ENCODE measurements at regions not wholly inside any gene's neighbourhood (a gene's known extent, or its start where the extent isn't known, plus 50 kb on each side); places are given as distances from the start of the nearest gene placed in this dataset.
"Not testable (repeated sequence)": the region's sequence is repeated elsewhere in the genome, so short reads cannot be mapped to it uniquely, and the experiment has no call there.

- intact Hi-C loops (cut with DNase I): no loop called here
- no peak for DNase-seq (ENCODE audit: missing footprints)
Observed at GRCh38 chr6:63514488-63515173, 57.6 kb upstream of the LOC128125822 start.

DNA sequence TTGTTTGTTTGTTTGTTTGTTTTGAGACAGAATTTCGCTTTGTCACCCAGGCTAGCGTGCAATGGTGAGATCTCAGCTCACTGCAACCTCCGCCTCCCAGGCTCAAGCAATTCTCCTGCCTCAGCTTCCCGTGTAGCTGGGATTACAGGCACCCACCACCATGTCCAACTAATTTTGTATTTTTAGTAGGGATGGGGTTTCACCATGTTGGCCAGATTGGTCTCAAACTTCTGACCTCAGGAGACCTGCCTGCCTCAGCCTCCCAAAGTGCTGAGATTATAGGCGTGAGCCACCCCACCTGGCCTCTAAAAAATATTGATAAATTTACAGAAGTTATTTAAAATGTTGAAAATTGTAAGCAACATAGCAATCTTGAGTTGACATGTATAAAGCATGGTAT, 57.1 kb upstream of the LOC128125822 start:
- ATAC-seq; DNase-seq (ENCODE audit: missing footprints); intact Hi-C loops (cut with DNase I): not testable (repeated sequence)

More at GRCh38 chr6:63514488-63515173, 57.6 kb upstream of the LOC128125822 start:
- no peak for ATAC-seq

DNA sequence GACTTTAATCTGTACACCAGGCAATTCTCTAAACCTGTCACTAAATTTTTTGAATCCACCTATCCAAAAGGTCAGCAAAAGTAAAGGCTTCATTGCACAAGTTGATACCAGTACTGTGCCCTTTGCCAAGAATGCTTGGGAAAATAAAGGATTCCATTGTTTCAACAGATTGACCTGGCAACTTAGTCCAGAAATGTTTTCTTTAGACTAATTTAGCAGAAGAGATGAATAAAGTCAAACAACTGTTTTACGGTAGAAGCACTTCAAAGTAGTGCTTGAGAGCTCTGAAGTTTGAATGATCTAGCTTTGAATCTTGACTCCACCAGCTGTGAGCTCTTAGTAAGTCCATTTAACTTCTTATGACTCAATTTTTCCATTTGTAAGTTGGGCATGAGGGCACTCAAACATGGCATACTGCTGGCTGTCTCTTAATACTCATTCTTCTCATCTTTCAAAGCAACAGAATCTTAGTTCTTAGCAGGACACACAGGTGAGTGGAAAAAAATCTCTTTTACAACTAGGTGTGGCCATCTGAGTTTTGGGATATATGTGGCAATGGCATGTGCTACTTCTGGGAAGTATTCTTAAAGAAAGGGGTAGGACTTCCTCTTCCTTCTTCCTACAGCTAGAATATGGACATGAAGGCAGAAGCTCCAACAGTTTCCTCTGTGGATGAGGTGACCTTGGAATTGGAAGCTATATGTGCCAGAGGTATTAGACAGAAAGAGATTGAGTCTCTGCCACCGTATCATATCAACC, 55.9 kb upstream of the LOC128125822 start:
- DNase-seq (ENCODE audit: missing footprints) (no peak), ATAC-seq (no peak)
- intact Hi-C loops (cut with DNase I): no loop called here

- DNase-seq (ENCODE audit: missing footprints): no peak
- intact Hi-C loops (cut with DNase I): no loop called here
Observed at GRCh38 chr6:63517221-63517620, 55.1 kb upstream of the LOC128125822 start.

GRCh38 chr6:63521475-63522210, 50.6 kb upstream of the LOC128125822 start:
- ATAC-seq (no peak), DNase-seq (ENCODE audit: missing footprints) (no peak)
- intact Hi-C loops (cut with DNase I): no loop called here

More at GRCh38 chr6:63517221-63517620, 55.1 kb upstream of the LOC128125822 start:
- no peak for ATAC-seq

All from Right ventricle myocardium inferior (tissue), 1 donor.